CD4-positive, alpha-beta T cell treated with Interleukin-4 for 4 hours (primary cell): ENCODE measurements at regions not wholly inside any gene's neighbourhood (a gene's known extent, or its start where the extent isn't known, plus 50 kb on each side); places are given as distances from the start of the nearest gene placed in this dataset.
"Not testable (repeated sequence)": the region's sequence is repeated elsewhere in the genome, so short reads cannot be mapped to it uniquely, and the experiment has no call there.

Source experiments
- DNase-seq: peaks from one replicate; pipeline ENCODE4 v3.0.0-alpha.2; 2020

GRCh38 chr6:44725070-44725469, 337.6 kb downstream of the CDC5L start:
- no peak for DNase-seq

- DNase-seq, result no peak
Observed at GRCh38 chr6:44727651-44728630, 340.4 kb downstream of the CDC5L start.

GRCh38 chr6:44730771-44731391, 343.4 kb downstream of the CDC5L start:
- no peak for DNase-seq

- no peak for DNase-seq
Observed at GRCh38 chr6:44731485-44732095, 344.1 kb downstream of the CDC5L start.

- no peak for DNase-seq
Observed at GRCh38 chr6:44732243-44732642, 344.7 kb downstream of the CDC5L start.

- no peak for DNase-seq
Observed at GRCh38 chr6:44733126-44733525, 345.6 kb downstream of the CDC5L start.

- DNase-seq, result no peak
Observed at GRCh38 chr6:44733868-44734267, 346.4 kb downstream of the CDC5L start.

- DNase-seq, result no peak
Observed at GRCh38 chr6:44734886-44735629, 347.6 kb downstream of the CDC5L start.

GRCh38 chr6:44735630-44735963, 348.1 kb downstream of the CDC5L start:
- DNase-seq, result no peak

- DNase-seq, result no peak
Observed at GRCh38 chr6:44737341-44737740, 349.8 kb downstream of the CDC5L start.

GRCh38 chr6:44737829-44738528, 350.5 kb downstream of the CDC5L start:
- DNase-seq, result no peak

- DNase-seq, result no peak
Observed at GRCh38 chr6:44738601-44739146, 351.2 kb downstream of the CDC5L start.

GRCh38 chr6:44739181-44739580, 351.7 kb downstream of the CDC5L start:
- no peak for DNase-seq

- DNase-seq, result no peak
Observed at GRCh38 chr6:44740566-44741120, 353.1 kb downstream of the CDC5L start.

- DNase-seq, result no peak
Observed at GRCh38 chr6:44742201-44742600, 354.7 kb downstream of the CDC5L start.

GRCh38 chr6:44742828-44743372, 355.4 kb downstream of the CDC5L start:
- DNase-seq, result no peak

GRCh38 chr6:44760116-44760515, 372.6 kb downstream of the CDC5L start:
- DNase-seq, result not testable (repeated sequence)

GRCh38 chr6:44761046-44761445, 373.5 kb downstream of the CDC5L start:
- DNase-seq, result no peak

GRCh38 chr6:44762496-44762895, 375.0 kb downstream of the CDC5L start:
- no peak for DNase-seq

GRCh38 chr6:44771647-44772415, 384.3 kb downstream of the CDC5L start:
- DNase-seq, result no peak

GRCh38 chr6:44772838-44773237, 385.3 kb downstream of the CDC5L start:
- DNase-seq, result no peak
